MCF 10A (cell line): ENCODE measurements at regions not wholly inside any gene's neighbourhood (a gene's known extent, or its start where the extent isn't known, plus 50 kb on each side); places are given as distances from the start of the nearest gene placed in this dataset.

Experiments used
- BruUV-seq: library from RNA; stranded (reverse); fragments of 400-500 nt; replicated peaks from 2 replicates; lab custom pipeline; 2021; lab: Mats Ljungman, UMichigan
- CTCF ChIA-PET: fragments of 300-600 bp; sonication (Branson Sonifier 250); formaldehyde crosslinking; extraction: SDS; loops from one replicate; lab custom pipeline; 2021; ENCODE audit warnings: antibody characterized with exemption, inconsistent platforms; lab: Yijun Ruan, JAX
- POLR2A ChIA-PET: fragments of 300-600, 350-650 bp; sonication (Branson Sonifier 250); formaldehyde crosslinking; extraction: SDS; loops from one replicate; lab custom pipeline; 2020; ENCODE audit warnings: antibody characterized with exemption, inconsistent platforms; lab: Yijun Ruan, JAX
- DNase-seq: peaks from one replicate; pipeline ENCODE4 v3.0.0-alpha.2; 2018; ENCODE audit not compliant: unreplicated experiment
- H3K27ac Mint-ChIP-seq: one replicate; pipeline ENCODE4 v1.8.0; 2022; ENCODE audit warnings: mild to moderate bottlenecking, low read depth, mixed read lengths; ENCODE audit not compliant: unreplicated experiment
- H3K27me3 Mint-ChIP-seq: one replicate; pipeline ENCODE4 v1.8.0; 2022; ENCODE audit warnings: mixed read lengths; ENCODE audit not compliant: insufficient read depth, unreplicated experiment
- H3K36me3 Mint-ChIP-seq: one replicate; pipeline ENCODE4 v1.8.0; 2022; ENCODE audit warnings: mild to moderate bottlenecking, moderate library complexity, mixed read lengths; ENCODE audit not compliant: insufficient read depth, unreplicated experiment
- H3K4me1 Mint-ChIP-seq: one replicate; pipeline ENCODE4 v1.8.0; 2022; ENCODE audit warnings: mixed read lengths; ENCODE audit not compliant: insufficient read depth, unreplicated experiment
- H3K4me3 Mint-ChIP-seq: one replicate; pipeline ENCODE4 v1.8.0; 2022; ENCODE audit warnings: mild to moderate bottlenecking, moderate library complexity, mixed read lengths; ENCODE audit not compliant: unreplicated experiment
- H3K9me3 Mint-ChIP-seq: one replicate; pipeline ENCODE4 v1.8.0; 2022; ENCODE audit warnings: mixed read lengths; ENCODE audit not compliant: unreplicated experiment
- CTCF ChIP-seq: fragments of 200-600 bp; IDR thresholded peaks from one replicate; pipeline ENCODE4 v1.8.0; 2022; ENCODE audit warnings: antibody characterized with exemption, mild to moderate bottlenecking; ENCODE audit not compliant: unreplicated experiment
- intact Hi-C: fragments of 100-400 bp; cut with micrococcal nuclease; formaldehyde crosslinking; loops from 2 replicates; pipeline ENCODE4 v1.14.1; 2022

DNA sequence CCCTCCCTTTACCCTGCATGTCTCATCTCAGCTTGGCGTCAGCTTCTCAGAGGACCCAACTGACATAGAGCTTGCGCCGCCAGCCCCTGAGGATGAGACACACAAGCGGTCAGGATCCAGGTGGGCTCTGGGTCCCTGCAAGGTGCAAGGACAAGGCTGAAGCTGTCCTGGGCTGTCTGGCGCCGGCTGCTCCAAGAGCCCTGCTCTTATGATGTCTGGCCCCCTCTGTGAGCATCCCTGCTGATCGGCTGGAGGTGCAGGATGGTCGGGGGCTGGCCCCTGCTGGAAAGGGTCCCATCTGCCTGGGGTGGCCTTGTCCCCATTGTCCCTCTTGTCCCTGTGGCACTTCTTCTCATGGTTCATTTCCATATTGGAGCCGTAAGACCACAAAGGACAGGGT is 479.0 kb downstream of the NPHP4 start:
- intact Hi-C loops: loop anchor here (5.0 kb wide), 1 partner anchor 404 kb away; no protein-coding TSS in a partner anchor
- no peak overlapping the region for H3K27ac Mint-ChIP-seq
- peaks cover 9% of the 10 kb centered on the region for H3K4me1 Mint-ChIP-seq
- no peak for TF ChIP-seq CTCF
- no peak for DNase-seq
- no TSS peak for BruUV-seq
- ChIA-PET CTCF (interaction anchor here (0.6 to 5.7 kb wide), 9 partner anchors 8 to 526 kb away, joined by 3 to 144 read pairs (median 3); no protein-coding TSS in a partner anchor), POLR2A (no interaction called here)
- no peaks in the 10 kb centered on the region for H3K36me3 Mint-ChIP-seq
- H3K4me3 Mint-ChIP-seq: no peak overlapping the region
- H3K27me3 Mint-ChIP-seq: peaks cover 28% of the 10 kb centered on the region
- no peaks in the 10 kb centered on the region for H3K9me3 Mint-ChIP-seq

- intact Hi-C loops: loop anchor here (5.0 kb wide), 1 partner anchor 406 kb away; no protein-coding TSS in a partner anchor
- ChIA-PET POLR2A (no interaction called here), CTCF (interaction anchor here (0.6 to 5.7 kb wide), 22 partner anchors 13 to 1600 kb away, joined by 3 to 144 read pairs (median 4); no protein-coding TSS in a partner anchor)
- Mint-ChIP-seq H3K27me3 (peaks cover 21% of the 10 kb centered on the region), H3K36me3 (no peaks in the 10 kb centered on the region), H3K4me1 (peaks cover 9% of the 10 kb centered on the region), H3K9me3 (no peaks in the 10 kb centered on the region), H3K27ac (no peak overlapping the region), H3K4me3 (no peak overlapping the region)
- TF ChIP-seq CTCF: no peak
- DNase-seq: no peak
- BruUV-seq: no TSS peak
Observed at GRCh38 chr1:5511381-5512097, 480.7 kb downstream of the NPHP4 start.

DNA sequence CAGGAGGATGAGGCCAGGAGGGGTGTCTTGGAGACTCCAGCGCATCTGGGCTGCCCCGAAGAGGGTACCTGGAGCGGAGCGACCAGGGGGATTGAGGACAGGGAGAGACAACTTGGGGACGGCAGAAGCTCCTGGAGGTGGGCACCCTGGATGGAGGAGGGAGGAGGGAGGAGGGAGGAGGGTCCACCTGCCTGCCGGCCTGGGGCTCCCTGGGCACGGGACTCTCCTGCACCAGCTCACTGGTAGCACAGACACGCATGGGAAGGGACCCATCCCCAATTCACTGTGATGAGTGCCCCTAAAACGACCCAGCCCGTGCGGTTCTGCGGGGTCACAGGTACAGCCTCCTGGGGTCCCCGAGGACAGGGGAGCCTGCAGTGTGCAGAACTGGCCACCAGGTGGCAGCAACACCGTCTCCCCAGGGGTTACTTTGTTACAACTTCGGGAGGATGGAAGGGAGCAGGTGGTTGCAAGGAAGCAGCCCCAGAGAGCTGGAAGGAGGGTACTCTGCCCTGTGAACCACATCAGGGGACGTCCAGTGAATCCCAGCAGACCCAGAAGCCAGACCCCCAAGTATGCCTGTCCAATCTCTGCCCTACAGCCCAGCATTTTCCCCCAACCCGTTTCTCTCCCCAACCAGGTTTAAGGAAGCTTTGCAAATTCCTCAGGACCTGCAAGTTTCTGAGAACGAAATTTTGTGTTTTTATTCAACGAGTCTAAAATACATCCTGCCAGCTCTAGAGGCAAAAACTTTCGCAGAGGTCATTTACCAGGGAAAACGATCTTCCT is 482.4 kb downstream of the NPHP4 start:
- Mint-ChIP-seq H3K9me3 (no peaks in the 10 kb centered on the region), H3K36me3 (no peaks in the 10 kb centered on the region), H3K27ac (no peak overlapping the region), H3K4me1 (peaks cover 9% of the 10 kb centered on the region), H3K4me3 (no peak overlapping the region), H3K27me3 (peaks cover 21% of the 10 kb centered on the region)
- POLR2A ChIA-PET: interaction anchor here (0.6 to 1.4 kb wide), 3 partner anchors 113 to 493 kb away, joined by 4 read pairs; no protein-coding TSS in a partner anchor
- CTCF ChIA-PET: interaction anchor here (0.5 to 5.7 kb wide), 67 partner anchors 9 to 1602 kb away, joined by 3 to 144 read pairs (median 4); no protein-coding TSS in a partner anchor
- DNase-seq: peak; percentile 51
- no TSS peak for BruUV-seq
- intact Hi-C loops: loop anchor here (1.0 to 10.0 kb wide), 5 partner anchors 111 to 407 kb away; no protein-coding TSS in a partner anchor
- TF ChIP-seq CTCF: peak; percentile 96
